Vagina (tissue), 2 donors: ENCODE measurements at regions not wholly inside any gene's neighbourhood (a gene's known extent, or its start where the extent isn't known, plus 50 kb on each side); places are given as distances from the start of the nearest gene placed in this dataset.

Source experiments
- CTCF ChIP-seq, 3 experiments: fragments of 450-650 bp in 2 of 3; fragments of 200-600 bp in 1 of 3; sonication (generic) in 1 of 3; IDR thresholded peaks; one replicate each; pipeline ENCODE4 v1.5.1; 2017 to 2019; ENCODE audit warnings: antibody characterized with exemption in 3 of 3, mild to moderate bottlenecking in 2 of 3, moderate library complexity in 2 of 3
- POLR2A ChIP-seq, 2 donors: fragments of 450-650 bp; IDR thresholded peaks; one replicate each; pipeline ENCODE4 v1.6.1; 2017; ENCODE audit warnings: antibody characterized with exemption in 2 of 2, mild to moderate bottlenecking in 2 of 2, moderate library complexity in 2 of 2
- POLR2AphosphoS5 ChIP-seq, 2 donors: sonication (generic); formaldehyde crosslinking; IDR thresholded peaks; one replicate each; pipeline ENCODE4 v1.9.0; 2017; ENCODE audit warnings: antibody characterized with exemption in 2 of 2, mild to moderate bottlenecking in 2 of 2, low read depth in 1 of 2; ENCODE audit not compliant: insufficient read depth in 1 of 2

- TF ChIP-seq CTCF (IDR thresholded peaks at IDR 0.05), result no peak
- no peak for TF ChIP-seq POLR2AphosphoS5 (IDR thresholded peaks at IDR 0.05; ENCODE audit: insufficient read depth in 1 of 2, low read depth in 1 of 2)
- TF ChIP-seq POLR2A (IDR thresholded peaks at IDR 0.05), result no peak
Measured at GRCh38 chr2:63737081-63737751, 104.5 kb upstream of the UGP2 start.
